Psoas muscle (tissue), 7 donors: ENCODE measurements at regions not wholly inside any gene's neighbourhood (a gene's known extent, or its start where the extent isn't known, plus 50 kb on each side); places are given as distances from the start of the nearest gene placed in this dataset.

ENCODE experiments used
- ATAC-seq, 4 donors: fragments of 200-7000 bp; cut with Tn5 transposase; one replicate each; pipeline ENCODE4 v1.9.1; 2020; ENCODE audit warnings: moderate library complexity in 3 of 4, mild to moderate bottlenecking in 2 of 4
- DNase-seq, 2 donors: peaks; one replicate each; pipeline ENCODE4 v3.0.0-alpha.2; 2020
- H3K27ac ChIP-seq: fragments of 200-600 bp; one replicate; pipeline ENCODE4 v1.8.0; 2022
- H3K27me3 ChIP-seq, 3 donors: fragments of 200-600 bp in 1 of 3; one replicate each; pipeline versions ENCODE4 v1.6.1 to v1.8.0; 2013 to 2022; ENCODE audit warnings: low read length in 2 of 3, mild to moderate bottlenecking in 2 of 3, moderate library complexity in 1 of 3; ENCODE audit not compliant: insufficient read depth in 3 of 3
- H3K36me3 ChIP-seq, 2 donors: fragments of 200-600 bp in 1 of 2; one replicate each; pipeline versions ENCODE4 v1.6.1 to v1.8.0; 2013 to 2022; ENCODE audit warnings: low read depth in 1 of 2, mild to moderate bottlenecking in 1 of 2, moderate library complexity in 1 of 2; ENCODE audit not compliant: insufficient read depth in 1 of 2
- H3K4me1 ChIP-seq: fragments of 200-600 bp; one replicate; pipeline ENCODE4 v1.8.0; 2022
- H3K4me3 ChIP-seq: fragments of 200-600 bp; one replicate; pipeline ENCODE4 v1.8.0; 2022; ENCODE audit warnings: mild to moderate bottlenecking
- H3K9me3 ChIP-seq: fragments of 200-600 bp; one replicate; pipeline ENCODE4 v1.8.0; 2022
- WGBS, 3 donors: extraction: QIAGEN DNeasy Blood & Tissue Kit; methylation state at CpG; one replicate each; pipeline versions ENCODE4 v1.1.6 to v1.1.7; 2013; 5-methylcytosine and 5-hydroxymethylcytosine counted together
- intact Hi-C, 2 donors: fragments of 100-400 bp; cut with DNase I; formaldehyde crosslinking; loops; one replicate each; pipeline versions ENCODE4 v1.11.0 to v1.14.2; 2022
- TF ChIP-seq, protein P1 (sequence below): fragments of 200-600 bp; IDR thresholded peaks from one replicate; pipeline ENCODE4 v1.8.0; 2022; ENCODE audit warnings: antibody characterized with exemption
- donor health status: healthy with polysubstance abuse.
- donor health status: DM: no; HTN: no; CAD: no; lungs with moderate emphysema.
- donor health status: Bipolar disorder and iron deficiency.
- donor health status: healthy.
- donor health status: DM: yes; HTN: yes; CAD: no.
- donor health status: DM: no; HTN: no; CAD: no.
- donor health status: DM: yes; HTN: yes; CAD: no.

DNA sequence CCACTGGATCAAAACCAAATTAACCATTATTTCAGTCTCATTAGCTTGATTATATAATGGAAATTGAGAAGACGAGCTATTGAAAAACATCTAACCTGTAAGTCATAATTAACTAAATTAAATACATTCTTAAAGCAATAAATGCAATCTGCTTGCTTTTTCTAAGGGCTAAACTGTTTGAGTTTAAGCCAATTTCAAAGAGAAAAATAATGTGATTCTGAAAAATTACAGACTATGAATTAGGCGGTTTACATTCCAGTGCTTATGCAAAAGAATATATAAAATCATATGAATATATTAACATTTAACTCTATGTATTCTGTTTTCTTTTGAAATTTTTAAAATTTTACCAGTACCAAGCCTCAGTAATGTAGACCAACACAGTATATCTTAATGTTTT, 1349.4 kb downstream of the FSCB start:
- ATAC-seq (no peak), DNase-seq (no peak)
- Histone ChIP-seq H3K27me3 (no peaks in the 10 kb centered on the region), H3K4me1 (no peaks in the 10 kb centered on the region), H3K27ac (no peak overlapping the region), H3K4me3 (no peak overlapping the region), H3K36me3 (no peaks in the 10 kb centered on the region), H3K9me3 (no peaks in the 10 kb centered on the region)
- TF ChIP-seq, protein P1, sequence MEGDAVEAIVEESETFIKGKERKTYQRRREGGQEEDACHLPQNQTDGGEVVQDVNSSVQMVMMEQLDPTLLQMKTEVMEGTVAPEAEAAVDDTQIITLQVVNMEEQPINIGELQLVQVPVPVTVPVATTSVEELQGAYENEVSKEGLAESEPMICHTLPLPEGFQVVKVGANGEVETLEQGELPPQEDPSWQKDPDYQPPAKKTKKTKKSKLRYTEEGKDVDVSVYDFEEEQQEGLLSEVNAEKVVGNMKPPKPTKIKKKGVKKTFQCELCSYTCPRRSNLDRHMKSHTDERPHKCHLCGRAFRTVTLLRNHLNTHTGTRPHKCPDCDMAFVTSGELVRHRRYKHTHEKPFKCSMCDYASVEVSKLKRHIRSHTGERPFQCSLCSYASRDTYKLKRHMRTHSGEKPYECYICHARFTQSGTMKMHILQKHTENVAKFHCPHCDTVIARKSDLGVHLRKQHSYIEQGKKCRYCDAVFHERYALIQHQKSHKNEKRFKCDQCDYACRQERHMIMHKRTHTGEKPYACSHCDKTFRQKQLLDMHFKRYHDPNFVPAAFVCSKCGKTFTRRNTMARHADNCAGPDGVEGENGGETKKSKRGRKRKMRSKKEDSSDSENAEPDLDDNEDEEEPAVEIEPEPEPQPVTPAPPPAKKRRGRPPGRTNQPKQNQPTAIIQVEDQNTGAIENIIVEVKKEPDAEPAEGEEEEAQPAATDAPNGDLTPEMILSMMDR: no peak
- 81 to 84% (median 83%) methylated on average over 2 of the region's 2 CpGs for WGBS, 3 donors
- intact Hi-C loops: no loop called here

DNA sequence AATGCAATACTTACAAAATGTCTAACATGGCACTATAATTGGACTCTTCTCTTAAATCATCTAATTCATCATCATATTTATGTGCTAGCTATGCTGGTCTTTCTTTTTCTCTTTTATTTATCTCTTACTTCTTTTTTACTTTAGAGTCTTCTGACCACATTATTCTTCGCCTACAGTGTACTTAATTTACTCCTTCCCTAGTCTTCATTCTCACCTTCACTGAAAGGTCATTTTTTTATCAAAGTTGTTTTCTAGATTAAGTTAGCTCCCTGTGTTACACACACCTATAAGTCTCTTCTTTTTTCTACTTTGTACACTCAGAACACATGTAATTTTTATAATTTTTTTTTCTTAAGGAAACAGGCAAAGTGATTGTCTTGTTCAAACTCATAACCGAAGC, 1351.2 kb downstream of the FSCB start:
- Histone ChIP-seq H3K36me3 (no peaks in the 10 kb centered on the region), H3K27me3 (no peaks in the 10 kb centered on the region), H3K9me3 (no peaks in the 10 kb centered on the region), H3K4me3 (no peak overlapping the region), H3K27ac (no peak overlapping the region), H3K4me1 (no peaks in the 10 kb centered on the region)
- WGBS, 3 donors: 82 to 86% (median 85%) methylated on average over 2 of the region's 2 CpGs
- intact Hi-C loops: no loop called here
- no peak for ATAC-seq
- TF ChIP-seq, protein P1: no peak
- no peak for DNase-seq

- H3K27ac ChIP-seq: no peak overlapping the region
- H3K9me3 ChIP-seq: no peaks in the 10 kb centered on the region
- 97 to 100% (median 97%) methylated on average over 1 of the region's 1 CpG for WGBS, 3 donors
- TF ChIP-seq, protein P1: no peak
- no peaks in the 10 kb centered on the region for H3K36me3 ChIP-seq
- H3K27me3 ChIP-seq: no peaks in the 10 kb centered on the region
- no peaks in the 10 kb centered on the region for H3K4me1 ChIP-seq
- intact Hi-C loops: no loop called here
- DNase-seq (no peak), ATAC-seq (no peak)
- H3K4me3 ChIP-seq: no peak overlapping the region
Observed at GRCh38 chr14:43155258-43155657, 1351.8 kb downstream of the FSCB start.

DNA sequence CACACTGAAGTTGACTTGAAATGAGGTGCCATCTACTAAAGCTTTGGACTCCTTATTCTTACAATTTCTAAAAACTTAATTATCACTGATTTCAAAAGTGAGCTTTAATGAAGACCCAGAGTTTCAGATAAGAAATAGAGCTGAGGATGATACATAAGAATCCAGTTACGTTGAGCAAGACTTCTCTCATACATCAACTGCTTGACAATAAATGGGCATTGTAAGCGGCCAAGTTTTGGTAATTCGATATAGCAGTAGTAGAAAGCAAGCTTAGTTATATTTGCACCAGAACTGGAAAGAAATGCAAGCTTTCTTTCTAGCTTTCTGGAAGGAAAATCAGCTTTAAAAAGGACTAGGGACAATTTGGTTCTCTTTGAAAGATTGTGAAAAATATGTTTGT, 1359.6 kb downstream of the FSCB start:
- Histone ChIP-seq H3K36me3 (no peaks in the 10 kb centered on the region), H3K4me3 (no peak overlapping the region), H3K4me1 (peaks cover 10% of the 10 kb centered on the region), H3K27ac (no peak overlapping the region), H3K9me3 (no peaks in the 10 kb centered on the region), H3K27me3 (no peaks in the 10 kb centered on the region)
- ATAC-seq (peak in 3 of 4 donors; percentile 61 to 80 (median 74)), DNase-seq (no peak)
- WGBS, 3 donors: 17 to 28% (median 20%) methylated on average over 3 of the region's 3 CpGs
- TF ChIP-seq, protein P1: no peak
- intact Hi-C loops: no loop called here

DNA sequence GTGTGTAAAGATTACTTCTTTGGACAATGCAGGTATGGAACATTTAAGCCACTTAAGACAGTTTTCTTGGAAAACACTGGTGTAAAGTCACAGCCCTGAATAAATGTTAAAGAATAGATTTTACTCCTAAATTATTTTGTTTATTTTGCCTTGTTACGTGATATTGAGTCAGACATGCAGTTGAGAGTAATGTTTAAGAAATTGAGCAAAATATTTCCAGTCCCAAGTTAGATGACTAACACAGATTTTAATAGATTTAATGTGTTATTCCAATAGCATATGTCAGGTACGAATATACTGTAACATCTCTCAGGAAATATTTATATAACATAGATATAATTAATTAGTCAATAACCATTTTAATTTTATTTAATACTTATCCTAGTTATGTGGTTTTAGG, 1361.7 kb downstream of the FSCB start:
- ATAC-seq: no peak
- TF ChIP-seq, protein P1: no peak
- WGBS, 3 donors: 76 to 84% (median 83%) methylated on average over 2 of the region's 2 CpGs
- no peak for DNase-seq
- intact Hi-C loops: no loop called here
- no peaks in the 10 kb centered on the region for H3K36me3 ChIP-seq
- peaks cover 10% of the 10 kb centered on the region for H3K4me1 ChIP-seq
- H3K27ac ChIP-seq: no peak overlapping the region
- H3K27me3 ChIP-seq: no peaks in the 10 kb centered on the region
- H3K9me3 ChIP-seq: no peaks in the 10 kb centered on the region
- no peak overlapping the region for H3K4me3 ChIP-seq
